Activated T-helper 1 cell treated with Interleukin-2 at 50 U/mL for 16 hours (primary cell): ENCODE measurements at regions not wholly inside any gene's neighbourhood (a gene's known extent, or its start where the extent isn't known, plus 50 kb on each side); places are given as distances from the start of the nearest gene placed in this dataset.

ENCODE experiments used
- DNase-seq: peaks from one replicate; pipeline ENCODE4 v3.0.0-alpha.2; 2020; ENCODE audit warnings: low read depth

GRCh38 chr5:2696156-2696807 is 55.2 kb downstream of the IRX2 start:
- DNase-seq: no peak

GRCh38 chr5:2695200-2695891 is 56.1 kb downstream of the IRX2 start:
- DNase-seq: no peak

- no peak for DNase-seq
Measured at GRCh38 chr5:2691530-2691929, 59.9 kb downstream of the IRX2 start.

GRCh38 chr5:2690293-2690692 is 61.2 kb downstream of the IRX2 start:
- DNase-seq: no peak

- no peak for DNase-seq
Measured at GRCh38 chr5:2688586-2688985, 62.9 kb downstream of the IRX2 start.

GRCh38 chr5:2687746-2688145 is 63.7 kb downstream of the IRX2 start:
- DNase-seq: no peak

- no peak for DNase-seq
Measured at GRCh38 chr5:2686321-2687124, 65.0 kb downstream of the IRX2 start.

- no peak for DNase-seq
Measured at GRCh38 chr5:2685651-2686272, 65.7 kb downstream of the IRX2 start.

- DNase-seq: no peak
Measured at GRCh38 chr5:2684606-2685005, 66.9 kb downstream of the IRX2 start.

GRCh38 chr5:2683720-2684119 is 67.8 kb downstream of the IRX2 start:
- DNase-seq: no peak

- no peak for DNase-seq
Measured at GRCh38 chr5:2681476-2681875, 70.0 kb downstream of the IRX2 start.

GRCh38 chr5:2680979-2681378 is 70.5 kb downstream of the IRX2 start:
- no peak for DNase-seq

- DNase-seq: no peak
Measured at GRCh38 chr5:2677689-2678088, 73.8 kb downstream of the IRX2 start.

- no peak for DNase-seq
Measured at GRCh38 chr5:2675548-2675947, 75.9 kb downstream of the IRX2 start.

GRCh38 chr5:2674456-2674855 is 77.0 kb downstream of the IRX2 start:
- DNase-seq: no peak

- no peak for DNase-seq
Measured at GRCh38 chr5:2670940-2671339, 80.5 kb downstream of the IRX2 start.

- DNase-seq: no peak
Measured at GRCh38 chr5:2669913-2670312, 81.6 kb downstream of the IRX2 start.

- no peak for DNase-seq
Measured at GRCh38 chr5:2669259-2669658, 82.2 kb downstream of the IRX2 start.

GRCh38 chr5:2666081-2666480 is 85.4 kb downstream of the IRX2 start:
- no peak for DNase-seq

- DNase-seq: no peak
Measured at GRCh38 chr5:2663489-2663888, 88.0 kb downstream of the IRX2 start.

- no peak for DNase-seq
Measured at GRCh38 chr5:2660315-2660714, 91.2 kb downstream of the IRX2 start.

GRCh38 chr5:2658881-2659470 is 92.5 kb downstream of the IRX2 start:
- DNase-seq: no peak
